ENCODE measurements at regions not wholly inside any gene's neighbourhood (a gene's known extent, or its start where the extent isn't known, plus 50 kb on each side); places are given as distances from the start of the nearest gene placed in this dataset.
A peak's percentile ranks its signal among the peaks of the same experiment; 100 is the strongest.

- Histone ChIP-seq H3K9ac (ENCODE audit: insufficient read depth in 1 of 2, low read length in 2 of 2) (no peak overlapping the region), H3K4me1 (ENCODE audit: control insufficient read depth in 5 of 5, insufficient read depth in 5 of 5, low read length in 5 of 5) (no peaks in the 10 kb centered on the region), H3K27ac (ENCODE audit: low read depth in 1 of 2, low read length in 1 of 2) (no peak overlapping the region), H3K27me3 (ENCODE audit: control insufficient read depth in 3 of 3, insufficient read depth in 3 of 3, low read length in 2 of 3) (no peaks in the 10 kb centered on the region), H3K9me3 (ENCODE audit: control insufficient read depth in 4 of 4, insufficient read depth in 3 of 4, low read length in 3 of 4) (peaks cover 0 to 4% (median 2%) of the 10 kb centered on the region in 4 donors), H3K36me3 (ENCODE audit: control insufficient read depth in 4 of 4, insufficient read depth in 4 of 4, low read length in 4 of 4) (no peaks in the 10 kb centered on the region), H3K4me3 (no peak overlapping the region)
- 93 to 94% methylated on average over 3 of the region's 3 CpGs for WGBS, 2 donors
- ATAC-seq (ENCODE audit: insufficient read depth, low FRiP score) (no peak), DNase-seq (no peak)
- TF ChIP-seq, protein P1, sequence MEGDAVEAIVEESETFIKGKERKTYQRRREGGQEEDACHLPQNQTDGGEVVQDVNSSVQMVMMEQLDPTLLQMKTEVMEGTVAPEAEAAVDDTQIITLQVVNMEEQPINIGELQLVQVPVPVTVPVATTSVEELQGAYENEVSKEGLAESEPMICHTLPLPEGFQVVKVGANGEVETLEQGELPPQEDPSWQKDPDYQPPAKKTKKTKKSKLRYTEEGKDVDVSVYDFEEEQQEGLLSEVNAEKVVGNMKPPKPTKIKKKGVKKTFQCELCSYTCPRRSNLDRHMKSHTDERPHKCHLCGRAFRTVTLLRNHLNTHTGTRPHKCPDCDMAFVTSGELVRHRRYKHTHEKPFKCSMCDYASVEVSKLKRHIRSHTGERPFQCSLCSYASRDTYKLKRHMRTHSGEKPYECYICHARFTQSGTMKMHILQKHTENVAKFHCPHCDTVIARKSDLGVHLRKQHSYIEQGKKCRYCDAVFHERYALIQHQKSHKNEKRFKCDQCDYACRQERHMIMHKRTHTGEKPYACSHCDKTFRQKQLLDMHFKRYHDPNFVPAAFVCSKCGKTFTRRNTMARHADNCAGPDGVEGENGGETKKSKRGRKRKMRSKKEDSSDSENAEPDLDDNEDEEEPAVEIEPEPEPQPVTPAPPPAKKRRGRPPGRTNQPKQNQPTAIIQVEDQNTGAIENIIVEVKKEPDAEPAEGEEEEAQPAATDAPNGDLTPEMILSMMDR (IDR thresholded peaks at IDR 0.05; ENCODE audit: control extremely low read depth, extremely low read depth), result no peak
Measured at GRCh38 chr2:221642447-221642846, 70.3 kb upstream of the EPHA4 start.

DNA sequence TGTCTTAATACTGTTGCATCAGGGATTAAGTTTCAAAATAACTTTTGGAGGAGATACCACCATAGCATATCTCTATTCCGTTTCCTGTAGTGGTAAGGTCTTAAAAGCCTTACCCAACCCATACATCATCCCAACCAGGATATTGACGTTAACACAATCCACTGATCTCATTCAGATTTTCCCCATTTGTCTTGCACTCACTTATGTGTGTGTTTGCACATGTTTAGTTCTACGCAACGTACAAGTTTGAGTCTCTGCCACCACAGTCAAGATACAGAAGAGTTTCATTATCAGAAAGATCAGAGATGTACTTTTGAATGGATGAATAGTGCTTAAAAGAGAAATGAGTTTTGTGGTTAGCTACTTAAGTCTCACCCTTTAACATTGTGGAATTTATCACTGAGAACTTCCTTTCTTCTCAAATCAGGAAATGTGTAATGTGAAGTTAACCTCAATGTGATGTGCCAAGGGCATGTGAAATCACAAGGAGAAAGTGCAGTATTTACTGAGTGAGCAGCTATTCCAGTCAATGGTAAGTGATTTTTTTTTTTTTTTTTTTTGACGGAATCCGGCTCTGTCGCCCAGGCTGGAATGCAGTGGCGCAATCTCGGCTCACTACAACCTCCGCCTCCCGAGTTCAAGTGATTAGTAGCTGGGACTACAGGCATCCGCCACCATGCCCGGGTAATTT is 69.2 kb upstream of the EPHA4 start:
- no peaks in the 10 kb centered on the region for H3K4me1 ChIP-seq (ENCODE audit: control insufficient read depth in 5 of 5, insufficient read depth in 5 of 5, low read length in 5 of 5)
- no peaks in the 10 kb centered on the region for H3K27me3 ChIP-seq (ENCODE audit: control insufficient read depth in 3 of 3, insufficient read depth in 3 of 3, low read length in 2 of 3)
- H3K36me3 ChIP-seq (ENCODE audit: control insufficient read depth in 4 of 4, insufficient read depth in 4 of 4, low read length in 4 of 4), result no peaks in the 10 kb centered on the region
- H3K27ac ChIP-seq (ENCODE audit: low read depth in 1 of 2, low read length in 1 of 2), result peak overlapping the region in 1 of 2 donors; percentile 8
- ATAC-seq (ENCODE audit: insufficient read depth, low FRiP score), result peak; percentile 64
- no peak for DNase-seq
- TF ChIP-seq, protein P1 (IDR thresholded peaks at IDR 0.05; ENCODE audit: control extremely low read depth, extremely low read depth), result no peak
- WGBS, 2 donors, result 59 to 72% methylated on average over 13 of the region's 13 CpGs
- H3K9me3 ChIP-seq (ENCODE audit: control insufficient read depth in 4 of 4, insufficient read depth in 3 of 4, low read length in 3 of 4), result peaks cover 0 to 4% (median 2%) of the 10 kb centered on the region in 4 donors
- H3K4me3 ChIP-seq, result no peak overlapping the region
- H3K9ac ChIP-seq (ENCODE audit: insufficient read depth in 1 of 2, low read length in 2 of 2), result no peak overlapping the region

- Histone ChIP-seq H3K27me3 (ENCODE audit: control insufficient read depth in 3 of 3, insufficient read depth in 3 of 3, low read length in 2 of 3) (no peaks in the 10 kb centered on the region), H3K4me3 (no peak overlapping the region), H3K4me1 (ENCODE audit: control insufficient read depth in 5 of 5, insufficient read depth in 5 of 5, low read length in 5 of 5) (no peaks in the 10 kb centered on the region), H3K9ac (ENCODE audit: insufficient read depth in 1 of 2, low read length in 2 of 2) (no peak overlapping the region), H3K9me3 (ENCODE audit: control insufficient read depth in 4 of 4, insufficient read depth in 3 of 4, low read length in 3 of 4) (peaks cover 0 to 4% (median 2%) of the 10 kb centered on the region in 4 donors), H3K36me3 (ENCODE audit: control insufficient read depth in 4 of 4, insufficient read depth in 4 of 4, low read length in 4 of 4) (no peaks in the 10 kb centered on the region), H3K27ac (ENCODE audit: low read depth in 1 of 2, low read length in 1 of 2) (peak overlapping the region in 1 of 2 donors; percentile 8)
- DNase-seq (no peak), ATAC-seq (ENCODE audit: insufficient read depth, low FRiP score) (no peak)
- TF ChIP-seq, protein P1 (IDR thresholded peaks at IDR 0.05; ENCODE audit: control extremely low read depth, extremely low read depth), result no peak
- 77 to 90% methylated on average over 1 of the region's 1 CpG for WGBS, 2 donors
Measured at GRCh38 chr2:221640686-221641085, 68.6 kb upstream of the EPHA4 start.

- Histone ChIP-seq H3K4me1 (ENCODE audit: control insufficient read depth in 5 of 5, insufficient read depth in 5 of 5, low read length in 5 of 5) (no peaks in the 10 kb centered on the region), H3K27ac (ENCODE audit: low read depth in 1 of 2, low read length in 1 of 2) (no peak overlapping the region), H3K9ac (ENCODE audit: insufficient read depth in 1 of 2, low read length in 2 of 2) (no peak overlapping the region), H3K4me3 (no peak overlapping the region), H3K27me3 (ENCODE audit: control insufficient read depth in 3 of 3, insufficient read depth in 3 of 3, low read length in 2 of 3) (no peaks in the 10 kb centered on the region), H3K9me3 (ENCODE audit: control insufficient read depth in 4 of 4, insufficient read depth in 3 of 4, low read length in 3 of 4) (peaks cover 0 to 3% (median 1%) of the 10 kb centered on the region in 4 donors), H3K36me3 (ENCODE audit: control insufficient read depth in 4 of 4, insufficient read depth in 4 of 4, low read length in 4 of 4) (no peaks in the 10 kb centered on the region)
- WGBS, 2 donors, result 88 to 93% methylated on average over 2 of the region's 2 CpGs
- DNase-seq, result no peak
- TF ChIP-seq, protein P1 (IDR thresholded peaks at IDR 0.05; ENCODE audit: control extremely low read depth, extremely low read depth), result no peak
- no peak for ATAC-seq (ENCODE audit: insufficient read depth, low FRiP score)
Measured at GRCh38 chr2:221637851-221638250, 65.7 kb upstream of the EPHA4 start.

All from lung (tissue), 11 donors.